Astrocyte of the cerebellum (primary cell): ENCODE measurements at regions not wholly inside any gene's neighbourhood (a gene's known extent, or its start where the extent isn't known, plus 50 kb on each side); places are given as distances from the start of the nearest gene placed in this dataset.

ENCODE experiments used
- DNase-seq: peaks from one replicate; pipeline ENCODE4 v3.0.0-alpha.2; 2011; ENCODE audit warnings: low read depth
- H3K4me3 ChIP-seq: 2 replicates; pipeline ENCODE4 v1.5.1; 2011; ENCODE audit warnings: mild to moderate bottlenecking, low read depth, low read length, moderate library complexity
- CTCF ChIP-seq: IDR thresholded peaks from 2 replicates; pipeline ENCODE4 v1.5.1; 2012; ENCODE audit warnings: low read length, low read depth, moderate library complexity, mild to moderate bottlenecking; ENCODE audit errors: missing control alignments
- in situ Hi-C: cut with HindIII; loops from 2 replicates; pipeline ENCODE4 v1.10.0; 2017; ENCODE audit warnings: low sequenced_read_pairs

GRCh38 chr5:133876266-133876665 lies 92.2 kb downstream of the C5orf15 start:
- no peak for TF ChIP-seq CTCF
- in situ Hi-C loops: no loop called here
- no peak for DNase-seq
- no peak overlapping the region for H3K4me3 ChIP-seq

- DNase-seq: no peak
- in situ Hi-C loops: no loop called here
- TF ChIP-seq CTCF: no peak
- no peak overlapping the region for H3K4me3 ChIP-seq
These were observed 93.2 kb downstream of the C5orf15 start for GRCh38 chr5:133875179-133875578.

GRCh38 chr5:133873449-133873848 lies 95.0 kb downstream of the C5orf15 start:
- DNase-seq: no peak
- H3K4me3 ChIP-seq: no peak overlapping the region
- in situ Hi-C loops: no loop called here
- no peak for TF ChIP-seq CTCF

GRCh38 chr5:133870661-133871060 lies 97.8 kb downstream of the C5orf15 start:
- in situ Hi-C loops: no loop called here
- no peak overlapping the region for H3K4me3 ChIP-seq
- TF ChIP-seq CTCF: no peak
- peak; percentile 98 for DNase-seq

- no peak for TF ChIP-seq CTCF
- DNase-seq: no peak
- in situ Hi-C loops: loop anchor here (5.0 kb wide), 2 partner anchors 57 to 58 kb away; no protein-coding TSS in a partner anchor
- no peak overlapping the region for H3K4me3 ChIP-seq
These were observed 98.7 kb downstream of the C5orf15 start for GRCh38 chr5:133869519-133870335.

GRCh38 chr5:133868946-133869518 lies 99.4 kb downstream of the C5orf15 start:
- TF ChIP-seq CTCF: peak; percentile 86
- H3K4me3 ChIP-seq: no peak overlapping the region
- peak; percentile 66 for DNase-seq
- in situ Hi-C loops: loop anchor here (5.0 kb wide), 2 partner anchors 57 to 58 kb away; no protein-coding TSS in a partner anchor
